ENCODE measurements at regions not wholly inside any gene's neighbourhood (a gene's known extent, or its start where the extent isn't known, plus 50 kb on each side); places are given as distances from the start of the nearest gene placed in this dataset.

DNA sequence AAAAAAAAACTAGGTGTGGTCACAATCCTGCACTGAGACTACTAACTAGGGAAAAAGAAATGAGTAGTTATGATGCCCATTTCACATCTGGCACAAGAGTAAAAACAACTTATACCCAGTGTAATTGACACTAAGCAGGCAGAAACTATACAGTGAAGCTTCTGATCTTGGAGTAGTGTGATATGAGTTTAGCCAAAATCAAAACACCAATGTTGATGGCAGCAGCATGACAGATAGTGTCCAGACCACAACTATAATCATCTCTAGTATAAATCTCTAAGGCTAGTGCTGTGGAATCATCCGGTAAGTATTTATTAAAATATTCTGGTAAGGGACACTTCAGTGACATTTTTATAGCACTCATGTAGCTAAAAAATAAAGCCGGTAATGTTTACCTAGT, 108.5 kb upstream of the EPHA6 start:
- TF ChIP-seq RXRA (IDR thresholded peaks at IDR 0.05) (no peak), JUND (IDR thresholded peaks at IDR 0.05) (no peak), HNF4G (IDR thresholded peaks at IDR 0.05) (no peak), YY1 (IDR thresholded peaks at IDR 0.05) (no peak), REST (IDR thresholded peaks at IDR 0.05) (no peak), ATF3 (IDR thresholded peaks at IDR 0.05) (no peak), HNF4A (conservative IDR thresholded peaks at IDR 0.05) (no peak)
- H3K9ac ChIP-seq (ENCODE audit: low read depth in 1 of 2, low read length in 2 of 2) = no peak overlapping the region

DNA sequence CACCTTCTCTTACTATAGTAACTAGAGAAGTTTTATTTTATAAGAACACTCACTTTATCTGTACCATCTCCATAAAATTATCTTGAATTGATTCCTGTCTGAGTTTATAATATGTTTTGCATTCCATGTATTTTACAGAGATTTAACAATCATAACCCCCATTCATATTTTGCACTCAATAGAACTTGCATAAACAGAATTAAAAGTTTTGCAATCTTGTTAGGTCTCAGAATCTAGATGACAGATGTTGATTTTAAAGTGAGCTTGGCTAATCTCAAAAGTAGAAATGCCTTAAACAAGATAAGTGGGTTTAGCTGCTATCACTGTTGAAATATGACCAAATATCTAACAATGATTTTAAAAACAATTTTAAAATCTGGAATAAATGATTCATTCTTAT, 107.9 kb upstream of the EPHA6 start:
- Histone ChIP-seq H3K9ac (ENCODE audit: low read depth in 1 of 2, low read length in 2 of 2) (no peak overlapping the region), H3K4me3 (ENCODE audit: low read depth in 1 of 3, low read length in 3 of 3) (no peak overlapping the region), H3K27me3 (ENCODE audit: control insufficient read depth in 4 of 4, insufficient read depth in 4 of 4, low read length in 3 of 4) (no peaks in the 10 kb centered on the region), H3K9me3 (ENCODE audit: control insufficient read depth in 4 of 4, low read length in 3 of 4) (peaks cover 0 to 3% (median 0%) of the 10 kb centered on the region in 4 donors), H3K36me3 (ENCODE audit: control insufficient read depth in 4 of 4, insufficient read depth in 3 of 4, low read depth in 1 of 4, low read length in 3 of 4) (no peaks in the 10 kb centered on the region), H3K4me1 (ENCODE audit: control insufficient read depth in 4 of 4, insufficient read depth in 4 of 4, low read length in 3 of 4) (no peaks in the 10 kb centered on the region), H3K27ac (ENCODE audit: low read depth in 1 of 2, low read length in 2 of 2) (no peak overlapping the region)
- no peak for DNase-seq (ENCODE audit: low spot score)
- TF ChIP-seq HNF4A (conservative IDR thresholded peaks at IDR 0.05) = no peak

More for the DNA sequence above, 108.5 kb upstream of the EPHA6 start:
- WGBS = 75% methylated on average over 2 of the region's 2 CpGs
- no peaks in the 10 kb centered on the region for H3K27me3 ChIP-seq (ENCODE audit: control insufficient read depth in 4 of 4, insufficient read depth in 4 of 4, low read length in 3 of 4)
- DNase-seq (ENCODE audit: low spot score) = no peak
- no peak overlapping the region for H3K4me3 ChIP-seq (ENCODE audit: low read depth in 1 of 3, low read length in 3 of 3)
- no peaks in the 10 kb centered on the region for H3K36me3 ChIP-seq (ENCODE audit: control insufficient read depth in 4 of 4, insufficient read depth in 3 of 4, low read depth in 1 of 4, low read length in 3 of 4)
- no peaks in the 10 kb centered on the region for H3K4me1 ChIP-seq (ENCODE audit: control insufficient read depth in 4 of 4, insufficient read depth in 4 of 4, low read length in 3 of 4)
- peaks cover 0 to 3% (median 0%) of the 10 kb centered on the region in 4 donors for H3K9me3 ChIP-seq (ENCODE audit: control insufficient read depth in 4 of 4, low read length in 3 of 4)
- H3K27ac ChIP-seq (ENCODE audit: low read depth in 1 of 2, low read length in 2 of 2) = no peak overlapping the region

DNA sequence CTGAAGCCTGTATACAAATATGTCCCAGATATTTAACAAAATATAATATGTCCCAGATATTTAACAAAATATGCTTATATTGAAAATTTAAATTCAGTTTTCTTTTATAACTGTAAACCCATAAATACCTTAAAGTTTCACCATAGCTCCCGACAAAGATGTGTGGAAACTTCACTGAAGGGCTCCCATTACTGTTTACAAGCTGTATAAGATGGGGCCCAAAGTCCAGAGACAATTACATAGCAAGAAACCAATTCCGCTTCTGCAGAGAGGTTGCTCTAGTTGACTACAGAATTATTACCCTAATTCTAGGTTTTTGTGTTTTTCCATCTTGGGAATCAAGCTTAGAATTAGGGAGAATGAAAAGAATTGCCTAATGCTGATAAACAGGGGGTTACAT, 102.6 kb upstream of the EPHA6 start:
- WGBS = 59% methylated on average over 2 of the region's 2 CpGs
- Histone ChIP-seq H3K4me1 (ENCODE audit: control insufficient read depth in 4 of 4, insufficient read depth in 4 of 4, low read length in 3 of 4) (no peaks in the 10 kb centered on the region), H3K27ac (ENCODE audit: low read depth in 1 of 2, low read length in 2 of 2) (no peak overlapping the region), H3K27me3 (ENCODE audit: control insufficient read depth in 4 of 4, insufficient read depth in 4 of 4, low read length in 3 of 4) (no peaks in the 10 kb centered on the region), H3K9me3 (ENCODE audit: control insufficient read depth in 4 of 4, low read length in 3 of 4) (peaks cover 0 to 7% (median 2%) of the 10 kb centered on the region in 4 donors), H3K36me3 (ENCODE audit: control insufficient read depth in 4 of 4, insufficient read depth in 3 of 4, low read depth in 1 of 4, low read length in 3 of 4) (no peaks in the 10 kb centered on the region), H3K9ac (ENCODE audit: low read depth in 1 of 2, low read length in 2 of 2) (no peak overlapping the region), H3K4me3 (ENCODE audit: low read depth in 1 of 3, low read length in 3 of 3) (no peak overlapping the region)
- no peak for DNase-seq (ENCODE audit: low spot score)
- no peak for TF ChIP-seq JUND (IDR thresholded peaks at IDR 0.05)
- no peak for TF ChIP-seq FOXA1 (IDR thresholded peaks at IDR 0.05)
- TF ChIP-seq NR2F2 (IDR thresholded peaks at IDR 0.05) = no peak
- no peak for TF ChIP-seq REST (IDR thresholded peaks at IDR 0.05)
- no peak for TF ChIP-seq TAF1 (conservative IDR thresholded peaks at IDR 0.05)
- TF ChIP-seq, protein P1, sequence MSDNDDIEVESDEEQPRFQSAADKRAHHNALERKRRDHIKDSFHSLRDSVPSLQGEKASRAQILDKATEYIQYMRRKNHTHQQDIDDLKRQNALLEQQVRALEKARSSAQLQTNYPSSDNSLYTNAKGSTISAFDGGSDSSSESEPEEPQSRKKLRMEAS (IDR thresholded peaks at IDR 0.05) = no peak
- TF ChIP-seq ATF3 (IDR thresholded peaks at IDR 0.05) = no peak
